DND-41 (cell line): ENCODE measurements at regions not wholly inside any gene's neighbourhood (a gene's known extent, or its start where the extent isn't known, plus 50 kb on each side); places are given as distances from the start of the nearest gene placed in this dataset.

Source experiments
- CTCF ChIP-seq: IDR thresholded peaks from 2 replicates; pipeline ENCODE4 v1.5.1; 2012; ENCODE audit warnings: borderline replicate concordance, low read length, moderate library complexity, mild to moderate bottlenecking; ENCODE audit not compliant: poor library complexity, severe bottlenecking; ENCODE audit errors: extremely low read depth
- EZH2 ChIP-seq: IDR thresholded peaks from 3 replicates; pipeline ENCODE4 v1.6.1; 2012; ENCODE audit warnings: borderline replicate concordance, low read depth, mild to moderate bottlenecking, moderate library complexity, low read length, inconsistent platforms; ENCODE audit not compliant: severe bottlenecking

GRCh38 chr15:88324741-88325065 lies 68.2 kb upstream of the NTRK3 start:
- TF ChIP-seq CTCF (no peak), EZH2 (no peak)
